ENCODE measurements at regions not wholly inside any gene's neighbourhood (a gene's known extent, or its start where the extent isn't known, plus 50 kb on each side); places are given as distances from the start of the nearest gene placed in this dataset.

DNA sequence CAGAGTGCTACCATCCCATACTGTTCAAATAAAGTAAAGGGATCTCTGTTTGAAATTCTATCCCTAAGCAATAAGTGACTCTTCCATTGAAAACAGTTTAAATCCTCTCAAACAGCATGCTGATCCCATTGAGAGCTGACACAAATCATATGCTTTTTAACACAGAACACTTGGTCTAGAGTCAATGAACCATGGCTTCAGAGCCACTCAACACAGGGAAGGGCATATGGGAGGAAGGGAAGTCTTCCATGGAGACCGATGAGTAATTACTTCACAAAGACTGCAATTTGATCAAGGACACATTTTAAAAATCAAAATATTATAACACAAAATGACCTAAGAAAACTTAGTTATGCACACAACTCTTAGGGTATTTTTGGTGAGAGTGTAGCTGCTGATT lies 1073.0 kb upstream of the MAP3K7 start:
- no peak overlapping the region for H3K4me3 ChIP-seq
- 0 out of 2 replicates have a peak, but pooled peaks cover 5% of the 10 kb centered on the region for H3K9me3 ChIP-seq
- no peak overlapping the region for H3K27ac ChIP-seq
- peaks cover 6% of the 10 kb centered on the region; the same call in 1 of the 2 replicates for H3K4me1 ChIP-seq
- no peak for TF ChIP-seq Cebpa-rat (IDR thresholded peaks at IDR 0.05)
- no peaks in the 10 kb centered on the region for H3K36me3 ChIP-seq
- no peaks in the 10 kb centered on the region for H4K20me1 ChIP-seq
- H3K4me2 ChIP-seq, result no peak overlapping the region
- no peak overlapping the region for H3K9ac ChIP-seq
- no peaks in the 10 kb centered on the region for H3K27me3 ChIP-seq

DNA sequence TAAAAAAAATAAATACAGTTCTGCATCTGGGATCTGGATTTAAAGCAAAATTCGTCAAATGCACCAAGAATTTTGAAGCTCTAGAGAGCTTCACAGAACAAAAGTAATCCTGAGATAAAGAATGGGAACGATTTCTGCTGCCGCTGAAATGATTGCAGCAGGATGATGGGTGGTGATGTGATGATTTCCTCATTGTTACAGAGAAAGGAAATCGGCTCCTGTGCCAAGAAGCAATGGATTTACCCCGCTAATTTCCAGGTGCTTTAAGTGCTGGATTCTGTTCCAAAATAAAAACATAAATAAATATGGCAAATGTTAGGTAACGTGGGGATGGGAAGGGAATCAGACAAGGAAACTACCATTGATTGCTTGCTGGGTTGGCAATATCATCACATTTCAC lies 1067.9 kb upstream of the MAP3K7 start:
- H3K4me1 ChIP-seq, result peaks cover 18% of the 10 kb centered on the region; the same call in 1 of the 2 replicates
- no peak overlapping the region for H3K9ac ChIP-seq
- H3K9me3 ChIP-seq, result no peaks in the 10 kb centered on the region
- H3K27ac ChIP-seq, result no peak overlapping the region
- H3K4me2 ChIP-seq, result no peak overlapping the region
- TF ChIP-seq Cebpa-rat (IDR thresholded peaks at IDR 0.05), result no peak
- no peak overlapping the region for H3K4me3 ChIP-seq
- no peaks in the 10 kb centered on the region for H4K20me1 ChIP-seq
- H3K27me3 ChIP-seq, result no peaks in the 10 kb centered on the region
- H3K36me3 ChIP-seq, result no peaks in the 10 kb centered on the region

DNA sequence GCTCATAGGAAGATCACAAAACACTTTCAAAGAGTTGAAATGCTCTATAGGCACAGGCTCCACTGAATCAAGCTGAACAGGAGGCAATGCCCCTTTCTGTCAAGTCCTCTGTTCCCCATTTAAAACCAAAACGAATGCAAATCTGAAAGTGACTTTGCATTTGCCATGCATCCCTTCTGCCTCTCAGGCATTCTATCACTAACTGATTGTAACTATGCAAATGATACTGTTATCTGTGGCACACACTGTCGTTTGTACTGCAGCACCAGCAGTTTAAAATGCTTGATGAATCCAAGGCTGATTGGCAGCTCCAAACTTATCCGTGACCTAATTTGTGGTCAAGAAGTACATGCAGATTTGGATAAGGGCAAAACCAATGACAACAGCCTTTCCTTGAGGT lies 1067.5 kb upstream of the MAP3K7 start:
- TF ChIP-seq Cebpa-rat (IDR thresholded peaks at IDR 0.05), result no peak
- Histone ChIP-seq H3K27ac (no peak overlapping the region), H3K4me2 (no peak overlapping the region; the same call in 1 of the 2 replicates), H3K27me3 (no peaks in the 10 kb centered on the region), H3K9me3 (no peaks in the 10 kb centered on the region), H3K9ac (no peak overlapping the region), H3K36me3 (no peaks in the 10 kb centered on the region), H3K4me1 (peaks cover 18% of the 10 kb centered on the region; the same call in 1 of the 2 replicates), H3K4me3 (no peak overlapping the region), H4K20me1 (no peaks in the 10 kb centered on the region)

DNA sequence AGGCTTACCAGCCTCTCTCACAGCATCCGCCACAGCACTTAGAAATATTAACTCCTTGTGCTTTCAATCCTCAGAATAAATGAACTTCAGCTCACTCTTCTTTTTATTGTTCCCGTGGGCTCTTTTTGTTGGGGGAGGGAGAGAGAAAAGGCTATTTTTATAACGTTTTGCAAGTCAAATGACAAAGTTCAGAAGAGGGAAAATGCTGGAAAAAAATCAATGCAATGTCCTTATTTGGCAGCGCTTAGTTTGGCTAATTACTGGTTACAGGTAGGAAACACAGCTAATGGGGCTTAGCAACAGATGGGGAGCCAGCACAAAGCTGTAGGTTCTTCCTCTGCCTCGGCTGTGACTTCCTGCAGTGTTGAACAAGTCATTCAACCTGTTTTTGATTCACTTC lies 1067.0 kb upstream of the MAP3K7 start:
- no peak for TF ChIP-seq Cebpa-rat (IDR thresholded peaks at IDR 0.05)
- Histone ChIP-seq H3K27me3 (no peaks in the 10 kb centered on the region), H3K9ac (no peak overlapping the region), H4K20me1 (no peaks in the 10 kb centered on the region), H3K27ac (no peak overlapping the region), H3K4me1 (peaks cover 18% of the 10 kb centered on the region; the same call in 1 of the 2 replicates), H3K36me3 (no peaks in the 10 kb centered on the region), H3K4me3 (no peak overlapping the region), H3K4me2 (no peak overlapping the region; the same call in 1 of the 2 replicates), H3K9me3 (no peaks in the 10 kb centered on the region)

DNA sequence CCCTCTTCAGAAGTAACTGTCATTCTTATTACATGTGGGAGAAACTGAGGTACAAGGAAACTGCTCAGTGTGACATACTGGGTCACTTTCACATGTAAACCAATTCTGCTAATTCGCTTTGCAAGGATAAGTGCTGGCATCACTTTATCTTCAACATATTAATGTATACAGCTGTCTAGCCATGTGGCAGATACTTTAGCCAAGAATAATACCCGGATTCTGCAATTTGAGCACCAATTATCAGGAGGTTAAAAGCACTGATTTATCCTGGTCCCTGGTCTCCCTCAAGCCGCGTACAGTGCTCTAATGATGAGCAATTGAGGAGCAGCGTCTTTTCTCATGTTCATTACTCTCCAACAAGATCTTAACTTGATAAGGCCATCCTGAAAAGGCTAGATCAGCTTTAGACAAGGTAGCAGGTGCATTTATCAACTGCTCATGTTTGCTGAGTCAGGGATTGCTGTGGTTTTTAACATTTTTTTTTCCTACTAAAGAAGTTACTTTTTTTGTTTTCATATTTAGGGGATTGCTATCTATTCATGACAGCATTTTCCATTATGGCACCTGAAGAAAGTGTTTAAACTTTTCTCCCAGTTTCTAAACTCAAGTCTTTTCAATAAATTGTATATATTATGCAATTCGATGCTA lies 1066.3 kb upstream of the MAP3K7 start:
- H3K9ac ChIP-seq, result no peak overlapping the region
- no peak overlapping the region for H3K4me3 ChIP-seq
- TF ChIP-seq Cebpa-rat (IDR thresholded peaks at IDR 0.05), result no peak
- no peak overlapping the region for H3K27ac ChIP-seq
- H3K4me1 ChIP-seq, result peaks cover 18% of the 10 kb centered on the region; the same call in 1 of the 2 replicates
- no peak overlapping the region for H3K4me2 ChIP-seq
- H3K27me3 ChIP-seq, result no peaks in the 10 kb centered on the region
- no peaks in the 10 kb centered on the region for H3K36me3 ChIP-seq
- H4K20me1 ChIP-seq, result no peaks in the 10 kb centered on the region
- no peaks in the 10 kb centered on the region for H3K9me3 ChIP-seq

DNA sequence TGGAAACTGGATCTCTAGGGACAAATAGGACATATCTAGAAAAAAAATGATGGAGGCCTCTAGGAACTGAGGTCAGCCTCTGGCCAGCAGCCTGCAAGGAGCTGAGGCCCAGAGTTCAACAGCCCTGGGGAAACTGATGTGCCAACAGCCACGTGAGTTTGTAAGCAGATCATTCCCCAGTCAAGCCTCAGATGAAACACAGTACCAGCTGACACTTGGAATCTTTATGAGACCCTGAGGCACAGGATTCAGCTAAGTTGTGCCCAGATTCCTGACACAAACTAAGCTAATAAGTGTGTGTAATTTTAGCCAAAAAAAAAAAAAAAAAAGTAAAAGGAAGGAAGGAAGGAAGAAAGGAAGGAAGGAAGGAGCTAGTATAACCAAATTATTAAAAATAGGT lies 1059.8 kb upstream of the MAP3K7 start:
- no peaks in the 10 kb centered on the region for H3K27me3 ChIP-seq
- TF ChIP-seq Cebpa-rat (IDR thresholded peaks at IDR 0.05), result no peak
- no peaks in the 10 kb centered on the region for H3K9me3 ChIP-seq
- no peak overlapping the region for H3K9ac ChIP-seq
- no peaks in the 10 kb centered on the region for H4K20me1 ChIP-seq
- no peaks in the 10 kb centered on the region for H3K36me3 ChIP-seq
- H3K4me2 ChIP-seq, result no peak overlapping the region
- H3K27ac ChIP-seq, result no peak overlapping the region
- H3K4me1 ChIP-seq, result peaks cover 5% of the 10 kb centered on the region; the same call in 1 of the 2 replicates
- H3K4me3 ChIP-seq, result no peak overlapping the region

DNA sequence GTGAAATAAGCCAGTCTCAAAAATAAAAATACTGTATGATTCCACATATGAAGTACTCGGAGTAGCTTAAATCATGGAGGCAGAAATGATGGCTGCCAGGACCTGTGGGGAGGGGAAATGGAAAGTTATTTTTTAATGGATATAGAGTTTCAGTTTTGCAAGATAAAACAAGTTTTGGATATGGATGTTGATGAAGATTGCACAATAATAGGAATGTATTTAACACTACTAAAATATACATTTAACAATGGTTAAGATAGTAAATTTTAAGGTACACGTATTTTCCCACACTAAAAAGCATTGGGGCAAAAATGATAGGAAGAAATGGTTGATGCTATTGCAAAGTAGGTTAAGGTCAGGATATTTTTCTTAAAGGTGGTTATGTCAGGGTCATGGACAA lies 1058.9 kb upstream of the MAP3K7 start:
- Histone ChIP-seq H3K27ac (no peak overlapping the region), H3K27me3 (no peaks in the 10 kb centered on the region), H3K4me2 (no peak overlapping the region), H3K9me3 (no peaks in the 10 kb centered on the region), H3K9ac (no peak overlapping the region), H4K20me1 (no peaks in the 10 kb centered on the region), H3K4me3 (no peak overlapping the region), H3K4me1 (peaks cover 5% of the 10 kb centered on the region; the same call in 1 of the 2 replicates), H3K36me3 (no peaks in the 10 kb centered on the region)
- TF ChIP-seq Cebpa-rat (IDR thresholded peaks at IDR 0.05), result no peak

DNA sequence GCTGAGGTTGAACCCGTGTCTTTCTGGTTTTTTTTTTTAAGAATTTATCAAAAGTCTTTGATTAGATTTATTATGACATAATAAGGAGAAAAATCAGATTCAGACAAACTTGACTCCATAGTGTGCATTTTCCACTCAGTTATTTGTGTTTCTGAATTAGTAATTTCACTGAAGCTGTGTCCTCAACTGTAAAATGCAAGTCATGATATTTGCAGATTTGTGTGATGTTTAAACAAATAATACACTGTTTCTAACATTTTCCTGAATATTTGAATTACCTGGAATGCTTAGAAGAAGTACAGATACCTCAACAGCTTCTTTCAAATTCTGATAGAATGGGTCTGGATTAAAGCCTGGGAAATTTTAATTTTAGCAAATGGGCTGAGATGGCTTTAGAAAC lies 1050.3 kb upstream of the MAP3K7 start:
- H3K4me2 ChIP-seq, result no peak overlapping the region
- peaks cover 2% of the 10 kb centered on the region for H3K4me1 ChIP-seq
- no peaks in the 10 kb centered on the region for H3K36me3 ChIP-seq
- no peaks in the 10 kb centered on the region for H3K9me3 ChIP-seq
- H3K9ac ChIP-seq, result no peak overlapping the region
- TF ChIP-seq Cebpa-rat (IDR thresholded peaks at IDR 0.05), result no peak
- H3K4me3 ChIP-seq, result no peak overlapping the region
- H4K20me1 ChIP-seq, result no peaks in the 10 kb centered on the region
- H3K27ac ChIP-seq, result no peak overlapping the region
- no peaks in the 10 kb centered on the region for H3K27me3 ChIP-seq

DNA sequence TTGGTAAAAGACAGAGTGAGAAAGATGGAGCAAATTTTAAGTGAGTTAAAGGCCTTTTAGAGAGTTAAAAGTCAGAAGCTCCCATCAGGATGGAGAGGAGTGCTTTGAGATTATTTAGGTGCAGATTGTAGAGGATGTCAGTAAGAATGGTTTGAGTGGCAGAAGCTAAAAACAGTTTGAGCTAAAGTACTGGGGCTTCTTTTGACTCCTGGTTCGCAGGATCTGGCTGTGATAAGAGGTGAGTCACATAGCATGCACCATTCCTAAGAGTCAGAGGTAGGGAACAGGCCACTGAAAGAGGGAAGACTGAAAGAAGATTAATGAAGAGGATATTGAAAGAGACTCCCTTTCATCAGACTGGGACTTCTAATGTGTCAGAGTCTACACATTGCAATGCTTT lies 1047.9 kb upstream of the MAP3K7 start:
- H3K27ac ChIP-seq, result no peak overlapping the region
- no peak overlapping the region for H3K4me2 ChIP-seq
- TF ChIP-seq Cebpa-rat (IDR thresholded peaks at IDR 0.05), result no peak
- H3K9me3 ChIP-seq, result no peaks in the 10 kb centered on the region
- no peaks in the 10 kb centered on the region for H4K20me1 ChIP-seq
- no peak overlapping the region for H3K9ac ChIP-seq
- H3K4me1 ChIP-seq, result peaks cover 5% of the 10 kb centered on the region
- H3K27me3 ChIP-seq, result no peaks in the 10 kb centered on the region
- no peak overlapping the region for H3K4me3 ChIP-seq
- H3K36me3 ChIP-seq, result no peaks in the 10 kb centered on the region

DNA sequence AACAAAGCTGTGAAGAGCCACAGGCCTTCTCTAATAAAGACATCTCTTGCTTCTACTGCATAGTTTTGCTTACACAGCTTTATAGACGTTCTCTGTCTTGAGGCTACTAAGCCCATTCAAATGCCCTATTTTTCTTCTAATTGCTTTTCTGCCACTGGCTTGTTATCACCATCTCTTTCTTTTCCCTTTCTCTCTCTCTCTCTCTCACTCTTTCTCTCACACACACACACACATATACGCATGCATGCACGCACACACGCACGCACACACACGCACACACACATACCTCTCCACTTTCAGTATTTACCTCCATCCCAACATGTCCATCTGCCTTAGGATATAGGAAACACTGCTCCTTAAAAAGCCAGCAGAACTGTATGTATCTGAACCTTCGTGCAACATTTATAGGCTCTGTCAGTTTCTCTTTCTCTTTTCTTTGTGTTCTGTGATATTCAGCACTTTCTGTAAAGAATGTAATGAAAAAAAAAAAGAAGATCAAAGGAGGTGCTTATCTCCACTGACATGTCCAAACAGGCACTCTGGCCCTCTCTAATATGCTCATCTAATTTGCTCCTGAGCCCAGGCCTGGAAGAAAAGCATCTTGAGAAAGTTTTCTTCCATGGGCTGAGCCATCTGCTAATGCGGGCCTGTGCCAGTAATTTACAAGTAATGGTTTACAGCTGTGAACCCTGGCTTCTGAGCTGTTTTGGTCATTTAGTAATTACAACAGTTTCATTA lies 1046.7 kb upstream of the MAP3K7 start:
- Histone ChIP-seq H3K9me3 (no peaks in the 10 kb centered on the region), H3K4me2 (no peak overlapping the region)

More for the DNA sequence above, 1046.7 kb upstream of the MAP3K7 start:
- no peak overlapping the region for H3K9ac ChIP-seq
- H3K27ac ChIP-seq, result no peak overlapping the region
- H4K20me1 ChIP-seq, result no peaks in the 10 kb centered on the region
- no peaks in the 10 kb centered on the region for H3K36me3 ChIP-seq
- no peaks in the 10 kb centered on the region for H3K27me3 ChIP-seq
- H3K4me1 ChIP-seq, result peaks cover 5% of the 10 kb centered on the region
- no peak for TF ChIP-seq Cebpa-rat (IDR thresholded peaks at IDR 0.05)
- no peak overlapping the region for H3K4me3 ChIP-seq

Data from BLaER1 (cell line).